ENCODE measurements at regions not wholly inside any gene's neighbourhood (a gene's known extent, or its start where the extent isn't known, plus 50 kb on each side); places are given as distances from the start of the nearest gene placed in this dataset.
"Not testable (repeated sequence)": the region's sequence is repeated elsewhere in the genome, so short reads cannot be mapped to it uniquely, and the experiment has no call there.

DNA sequence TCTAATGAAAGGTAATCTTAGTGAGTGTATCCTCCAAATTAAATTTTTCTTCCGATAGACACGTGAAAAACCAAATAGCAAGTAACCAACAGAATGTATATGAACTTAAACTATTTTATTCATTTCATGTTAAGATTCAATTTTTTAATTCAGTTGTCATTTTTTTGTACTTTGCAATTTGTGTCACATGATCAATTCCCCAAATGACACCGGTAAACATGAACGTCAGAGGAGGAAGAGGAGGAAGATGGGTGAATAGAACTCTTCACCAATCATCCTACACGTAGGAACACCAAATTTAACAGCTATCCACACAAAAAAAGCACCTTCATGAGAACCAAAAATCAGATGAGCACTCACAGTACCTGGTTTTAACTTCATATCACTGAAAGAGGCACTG is 401.4 kb upstream of the MIR17HG start:
- DNase-seq, result not testable (repeated sequence)

DNA sequence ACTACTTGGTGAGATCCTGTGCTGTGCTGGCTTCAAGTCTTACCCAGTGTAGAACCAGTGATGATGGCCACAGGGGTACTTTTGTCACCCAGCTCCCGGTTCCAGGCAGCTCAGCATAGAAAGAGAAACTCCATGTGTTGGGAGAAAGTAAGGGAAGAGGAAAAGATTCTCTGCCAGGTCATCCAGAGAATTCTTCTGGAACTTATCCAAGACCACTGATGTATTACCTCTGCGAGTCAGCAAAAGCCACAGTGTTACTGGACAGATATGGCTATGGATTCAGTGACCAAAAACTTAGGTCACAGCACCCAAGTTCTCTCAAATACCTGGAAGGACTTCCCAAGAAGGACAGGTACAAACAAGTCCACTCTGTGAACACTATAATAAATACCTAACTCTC is 399.5 kb upstream of the MIR17HG start:
- DNase-seq, result no peak

DNA sequence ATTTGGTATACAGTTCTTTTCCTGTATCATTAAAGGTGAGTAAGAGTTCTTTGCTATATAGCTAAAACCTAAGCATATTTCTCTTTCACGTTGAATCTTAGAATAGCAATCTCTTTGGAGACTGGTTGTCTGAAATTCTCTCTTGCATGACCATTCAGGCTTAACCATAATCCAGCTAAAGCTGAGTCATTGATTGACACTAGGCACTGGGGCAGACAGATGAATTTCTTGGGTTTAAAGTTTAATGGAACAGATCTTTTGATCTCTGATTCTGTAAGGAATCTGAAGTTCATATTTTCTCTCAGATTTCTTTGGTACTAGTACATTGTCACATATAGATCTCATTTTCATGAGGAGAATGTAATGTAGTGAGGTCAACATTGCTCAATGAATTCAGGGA is 397.3 kb upstream of the MIR17HG start:
- no peak for DNase-seq

DNA sequence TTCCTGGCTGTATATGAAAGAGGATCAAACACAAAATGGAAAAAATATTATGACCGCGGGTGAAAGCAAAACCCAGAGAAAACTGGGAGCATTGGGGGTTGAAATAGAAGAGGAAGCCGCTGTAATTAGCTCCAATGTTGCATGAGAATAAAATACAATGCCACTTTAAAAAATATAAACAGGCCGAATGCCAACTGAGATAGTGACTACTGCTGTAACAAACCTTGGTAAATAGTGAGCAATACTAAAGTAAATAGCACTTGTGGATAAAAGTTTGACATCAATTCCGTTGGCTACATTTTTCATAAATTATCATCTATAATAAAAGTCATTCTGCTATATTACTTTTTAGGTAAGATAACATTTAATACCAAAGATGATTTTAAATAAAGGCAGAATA is 395.8 kb upstream of the MIR17HG start:
- DNase-seq, result no peak

DNA sequence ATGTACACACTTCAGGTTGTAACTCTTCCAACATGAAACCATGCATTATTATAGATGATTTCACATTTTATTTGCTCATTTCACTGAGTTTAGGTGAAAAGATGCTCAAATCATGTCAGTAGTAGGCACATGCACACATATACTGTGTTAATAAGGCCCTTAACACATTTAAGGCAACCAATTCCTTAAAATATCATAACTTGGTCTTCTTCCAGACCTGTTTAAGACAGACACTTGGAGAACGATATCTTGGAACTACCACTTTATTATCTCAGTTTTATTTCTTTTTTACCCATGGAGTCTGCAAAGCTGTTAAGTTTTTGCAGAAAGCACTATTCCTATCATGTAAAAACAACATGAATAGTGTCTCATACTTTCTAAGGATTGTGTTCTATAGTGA is 395.2 kb upstream of the MIR17HG start:
- no peak for DNase-seq

DNA sequence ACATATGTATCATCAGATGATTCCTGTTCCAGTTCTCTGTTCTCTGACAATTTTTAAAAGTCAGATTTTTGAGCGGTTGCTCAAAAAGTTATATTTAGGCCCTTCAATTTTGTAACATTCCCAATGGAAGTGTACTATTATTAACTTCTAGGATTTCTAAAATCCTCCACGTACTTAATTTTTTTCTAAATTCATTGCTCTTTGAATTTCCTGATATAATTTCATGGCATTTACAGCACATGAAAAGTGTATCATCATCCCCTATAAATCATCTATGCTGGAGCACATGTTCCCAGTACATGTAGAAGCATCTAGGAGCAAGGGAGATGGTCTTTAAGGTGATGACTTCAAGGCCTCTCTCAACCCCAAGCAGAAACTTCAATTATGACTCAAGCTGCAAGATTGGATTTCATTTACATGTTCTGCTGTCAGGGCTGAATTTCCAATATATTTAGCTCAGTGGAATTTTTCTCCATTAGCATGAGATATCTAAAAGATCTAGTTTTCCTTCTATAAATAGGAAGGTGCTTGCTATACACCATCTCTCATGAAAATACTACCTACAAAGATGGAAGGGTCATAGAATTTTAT is 392.8 kb upstream of the MIR17HG start:
- no peak for DNase-seq

DNA sequence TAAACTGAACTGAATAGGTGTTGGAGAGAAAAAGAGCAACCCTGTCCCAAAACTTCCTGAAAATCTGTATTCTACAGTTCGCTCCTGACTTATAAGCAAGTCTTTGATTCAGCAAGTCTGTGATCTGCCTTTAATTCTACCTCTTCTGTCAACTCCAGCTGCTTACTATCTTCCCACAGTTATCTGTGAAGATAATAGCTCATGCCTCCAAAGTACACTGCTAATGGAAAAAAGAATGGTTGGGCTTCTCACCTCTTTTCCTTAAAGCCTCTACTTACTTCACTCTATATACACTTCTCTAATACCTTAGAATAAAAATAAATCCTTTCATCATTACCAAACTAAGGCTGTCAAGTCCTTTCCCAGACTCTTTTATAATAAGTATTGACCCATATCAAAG is 391.5 kb upstream of the MIR17HG start:
- DNase-seq, result no peak

DNA sequence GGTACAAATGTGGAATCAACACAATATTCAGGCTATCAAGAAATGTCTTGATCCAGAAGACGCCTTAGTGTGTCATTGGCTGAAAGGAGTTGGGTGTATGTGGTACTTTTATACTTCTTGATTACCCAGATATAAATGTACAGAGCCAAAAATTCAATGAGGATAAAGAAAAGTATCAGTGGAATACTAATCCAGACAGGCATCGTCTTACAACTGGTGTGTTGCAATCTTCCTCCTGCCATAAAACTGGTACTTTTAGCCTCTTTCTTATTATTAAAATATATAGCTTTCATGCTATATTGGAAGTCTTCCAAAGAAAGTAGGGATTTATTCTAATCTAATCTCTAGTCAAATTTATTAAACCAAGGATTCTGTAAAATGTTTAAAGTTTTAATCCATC is 388.6 kb upstream of the MIR17HG start:
- no peak for DNase-seq

DNA sequence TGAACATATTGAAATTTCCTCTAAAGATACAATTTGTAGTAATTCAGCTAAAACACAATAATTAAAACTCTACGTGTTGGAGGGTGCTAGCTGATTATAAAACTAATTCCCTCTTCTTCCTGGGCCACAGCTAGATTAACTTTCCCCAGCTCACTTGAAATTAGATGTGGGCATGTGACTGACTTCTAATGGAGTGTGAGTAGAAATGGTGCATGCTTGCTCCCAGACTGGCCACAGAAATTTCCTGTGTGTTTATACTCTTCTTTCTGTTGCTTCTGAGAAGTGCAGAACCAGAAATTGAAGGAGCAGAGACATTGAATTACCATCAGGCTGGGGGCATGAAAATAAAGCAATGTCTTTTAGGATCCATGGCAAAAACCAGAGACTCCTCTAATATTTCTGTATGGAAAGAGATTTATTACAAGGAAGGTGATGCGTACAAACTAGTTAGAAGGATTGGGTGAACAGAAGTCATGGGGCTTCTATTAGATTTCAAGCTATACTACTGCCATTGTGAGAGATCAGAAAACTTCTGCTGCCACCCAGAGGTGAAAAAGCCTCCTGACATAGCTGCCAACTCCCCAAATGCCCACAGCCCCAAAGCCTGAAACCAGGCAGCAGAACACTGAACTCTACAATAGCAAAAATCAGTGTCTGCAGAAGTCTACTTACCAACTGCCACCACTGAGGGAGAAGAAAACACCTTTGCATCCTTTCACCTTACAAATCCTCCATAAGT is 379.2 kb upstream of the MIR17HG start:
- no peak for DNase-seq

DNA sequence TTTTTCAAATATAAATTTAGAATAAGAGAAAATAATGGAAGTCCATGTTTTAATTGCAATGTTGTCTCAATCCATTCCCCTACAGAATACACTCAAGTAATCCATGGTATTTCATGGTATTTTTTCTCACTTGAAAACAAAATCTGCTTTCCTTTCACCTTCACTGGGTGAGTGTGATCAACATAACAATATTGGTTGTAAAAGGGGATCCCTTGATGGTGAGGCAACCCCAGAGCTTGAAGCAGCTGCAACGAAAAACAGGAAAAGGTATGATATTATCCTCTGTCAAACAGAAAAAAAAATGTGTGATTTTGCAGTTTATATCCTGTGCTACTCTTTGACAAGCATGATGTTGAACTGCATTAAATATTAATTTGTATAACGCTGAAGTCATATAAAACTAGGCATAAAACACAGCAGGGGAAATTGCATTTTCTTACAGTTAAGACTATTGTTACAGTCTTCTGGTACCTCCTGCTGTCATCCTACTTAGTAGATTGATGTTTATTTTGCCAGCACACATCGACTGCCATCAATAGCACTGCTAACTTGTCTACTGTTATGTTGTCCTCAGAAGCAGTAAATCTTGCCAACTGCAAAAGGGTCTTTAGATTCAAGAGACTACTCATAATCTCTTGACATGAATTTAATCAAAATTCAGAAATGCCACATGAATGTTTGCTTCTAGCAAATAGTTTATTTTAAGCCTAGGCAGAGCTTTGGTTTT is 373.1 kb upstream of the MIR17HG start:
- DNase-seq, result no peak

DNA sequence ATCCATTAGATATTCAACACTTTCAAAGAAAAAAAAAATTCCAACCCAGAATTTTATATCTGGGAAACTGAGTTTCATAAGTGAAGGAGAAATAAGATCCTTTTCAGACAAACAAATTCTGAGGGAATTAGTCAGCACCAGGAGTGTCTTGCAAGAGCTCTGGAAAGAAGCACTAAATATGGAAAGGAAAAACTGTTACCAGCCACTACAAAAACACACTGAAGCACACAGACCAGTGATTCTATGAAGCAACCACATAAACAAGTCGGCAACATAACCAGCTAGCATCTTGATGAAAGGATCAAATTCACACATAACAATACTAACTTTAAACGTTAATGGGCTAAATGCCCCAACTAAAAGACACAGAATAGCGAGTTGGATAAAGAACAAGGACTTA is 368.4 kb upstream of the MIR17HG start:
- DNase-seq, result no peak

DNA sequence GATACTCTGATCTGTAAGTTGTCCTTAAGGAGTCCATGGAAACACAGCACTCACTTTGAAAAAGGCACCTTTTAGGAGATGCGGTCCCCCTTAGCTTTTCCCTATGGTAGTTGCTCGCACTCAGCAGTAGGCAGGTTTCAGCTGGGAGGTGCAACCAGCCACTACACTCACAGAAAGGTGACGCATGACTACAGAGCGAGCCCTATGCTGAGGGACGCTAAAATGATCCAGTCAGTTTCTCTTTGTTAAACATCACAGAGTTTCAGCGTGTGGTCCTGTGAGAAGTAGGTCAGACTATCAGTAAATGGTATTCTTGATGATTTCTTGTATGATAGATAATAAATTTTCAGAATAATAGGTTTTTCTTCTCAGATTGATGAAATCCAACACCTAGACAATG is 362.7 kb upstream of the MIR17HG start:
- no peak for DNase-seq

DNA sequence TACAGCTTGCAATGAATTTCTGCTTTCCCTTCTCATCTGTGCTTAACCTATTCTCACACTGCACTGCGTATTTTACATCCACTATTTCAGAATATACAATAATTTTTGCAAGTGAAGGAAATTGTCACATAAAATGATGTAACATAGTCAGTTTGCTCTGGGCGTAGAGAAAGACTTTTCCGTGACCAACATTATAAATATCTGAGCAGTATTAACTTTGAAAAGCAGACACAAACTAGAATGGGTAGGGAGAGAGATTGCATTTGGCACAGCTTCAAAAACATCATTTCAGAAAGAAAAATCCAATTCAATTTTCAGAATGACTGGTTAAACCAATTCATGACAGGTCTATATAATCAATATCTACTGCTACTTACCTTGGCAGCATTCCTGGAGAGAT is 352.5 kb upstream of the MIR17HG start:
- DNase-seq, result no peak

DNA sequence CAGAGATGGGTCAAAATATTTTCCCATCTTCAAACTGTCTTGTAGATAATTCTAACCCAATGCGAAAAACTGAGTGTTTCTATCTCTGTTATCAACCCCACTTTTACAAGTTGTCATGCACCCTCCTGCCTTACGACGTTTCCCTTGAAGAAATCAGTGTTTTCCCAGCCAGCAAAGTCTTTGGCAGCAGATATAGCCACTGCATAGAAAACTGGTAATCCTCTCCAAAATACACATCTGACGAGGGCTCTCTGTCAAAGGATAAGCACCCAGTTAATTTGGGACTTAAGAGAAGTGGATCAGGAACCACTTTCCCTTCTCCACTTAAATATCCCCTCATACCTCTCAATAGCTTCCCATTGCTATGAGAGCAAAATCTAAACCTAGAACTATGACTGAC is 351.9 kb upstream of the MIR17HG start:
- DNase-seq, result no peak

DNA sequence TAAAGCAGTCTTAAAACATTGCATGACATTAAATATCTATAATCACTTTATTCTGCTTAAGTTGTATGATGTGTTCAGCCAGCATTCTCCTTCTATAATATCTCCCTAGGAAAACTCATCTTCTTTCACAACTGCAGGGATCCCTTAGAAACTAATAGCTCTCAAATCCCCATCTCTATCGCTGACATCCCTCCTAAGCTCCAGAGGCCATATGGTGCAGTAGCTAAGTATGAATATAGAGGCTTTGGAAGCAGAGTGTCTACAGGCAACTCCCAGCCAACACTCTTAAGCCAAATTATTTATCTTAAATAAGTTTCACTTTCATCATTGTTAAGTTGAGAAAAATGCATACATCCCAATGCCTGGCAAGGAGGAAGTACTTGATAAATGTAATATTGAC is 349.5 kb upstream of the MIR17HG start:
- DNase-seq, result no peak

DNA sequence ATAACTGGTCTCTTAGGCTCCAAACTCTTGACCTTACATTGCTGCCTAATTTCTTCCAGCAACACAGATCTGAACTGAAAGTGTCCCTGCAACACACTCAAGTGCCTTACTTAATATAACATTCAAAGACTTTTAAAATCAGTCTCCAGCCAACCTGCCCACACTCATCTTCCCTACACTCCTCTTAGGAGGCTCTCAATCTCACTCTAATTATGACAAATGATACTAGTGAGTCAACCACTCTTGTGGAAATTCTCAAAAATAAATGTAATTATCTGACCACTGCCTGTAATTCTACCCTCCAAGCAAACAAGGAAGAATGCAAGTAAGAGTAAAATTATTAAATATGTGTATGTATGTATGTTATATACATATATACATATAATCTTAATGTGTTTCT is 348.1 kb upstream of the MIR17HG start:
- no peak for DNase-seq

DNA sequence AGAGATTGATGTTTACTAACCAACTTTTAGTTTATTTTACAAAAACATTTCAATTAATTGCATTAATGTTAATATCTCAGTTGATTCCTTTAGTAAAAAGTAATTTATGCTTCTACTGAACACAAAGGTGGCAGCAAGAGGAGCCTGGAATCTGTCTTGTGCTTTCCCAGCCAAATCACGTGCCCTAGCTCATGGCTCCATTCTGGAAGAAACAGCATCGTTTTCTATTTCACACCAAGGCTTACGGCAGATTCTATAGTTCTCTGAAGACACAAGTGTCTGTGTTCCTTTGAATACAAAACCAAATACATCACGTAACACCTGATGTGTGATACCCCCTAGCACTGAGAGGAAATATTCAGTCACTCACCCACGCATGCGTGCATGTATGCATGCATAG is 346.1 kb upstream of the MIR17HG start:
- no peak for DNase-seq

DNA sequence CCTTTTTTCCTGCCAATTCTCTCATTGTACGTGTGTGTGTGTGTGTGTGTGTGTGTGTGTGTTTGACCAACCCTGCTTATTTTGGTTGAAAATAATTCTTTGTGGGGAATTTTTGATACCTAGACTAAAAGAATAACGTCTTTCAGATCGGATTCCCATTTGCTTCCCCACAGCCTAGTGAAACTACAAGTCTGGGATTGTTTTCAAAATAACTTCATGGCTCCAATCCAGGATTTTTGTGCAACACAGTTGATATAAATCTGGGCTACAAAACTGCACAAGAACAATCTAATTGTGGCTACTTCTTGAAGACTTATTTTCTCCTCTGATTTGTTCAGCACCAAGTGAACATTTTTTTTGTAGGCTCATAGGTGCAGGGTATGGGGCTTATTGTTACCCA is 332.8 kb upstream of the MIR17HG start:
- DNase-seq, result no peak

DNA sequence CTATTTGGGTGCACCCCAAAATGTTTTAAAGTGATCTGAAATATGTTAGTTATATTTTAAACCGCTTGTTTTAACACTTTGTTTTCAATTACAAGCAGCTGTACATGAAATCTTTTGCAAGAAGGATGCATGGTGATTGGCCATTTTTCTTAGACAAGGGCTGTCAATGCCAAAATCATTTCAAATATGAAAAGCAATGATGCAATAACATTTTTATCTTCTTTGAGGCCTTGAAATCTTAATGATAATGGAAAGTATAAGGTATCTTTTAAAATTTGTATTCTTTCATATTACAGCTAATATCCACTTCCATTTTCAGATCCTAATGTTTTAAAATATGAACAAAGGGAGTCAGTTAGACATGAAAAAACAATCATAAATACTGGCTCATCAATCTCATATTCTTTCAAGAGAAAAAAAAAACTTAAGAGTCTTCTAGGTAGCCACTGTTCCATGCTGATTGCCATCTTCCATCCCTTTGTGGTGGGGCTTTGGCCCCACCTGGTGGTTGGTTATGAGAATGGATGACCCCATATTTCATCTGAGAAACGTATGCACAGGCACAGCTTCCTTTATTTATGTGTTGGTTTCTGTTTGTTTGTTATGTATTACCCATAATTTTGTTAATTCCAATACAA is 330.3 kb upstream of the MIR17HG start:
- DNase-seq, result no peak

DNA sequence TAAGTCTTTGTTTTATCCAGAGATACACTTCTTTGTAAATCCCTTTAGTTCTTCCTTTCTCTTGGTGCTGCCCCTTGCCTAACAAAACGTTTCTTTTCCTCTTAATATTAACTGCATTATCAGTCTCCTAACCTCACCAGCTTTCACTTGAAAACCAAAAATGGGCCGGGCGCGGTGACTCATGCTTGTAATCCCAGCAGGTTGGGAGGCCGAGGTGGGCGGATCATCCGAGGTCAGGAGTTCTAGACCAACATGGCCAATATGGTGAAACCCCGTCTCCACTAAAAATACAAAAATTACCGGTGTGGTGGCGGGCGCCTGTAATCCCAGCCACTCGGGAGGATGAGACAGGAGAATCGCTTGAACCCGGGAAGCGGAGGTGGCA is 329.8 kb upstream of the MIR17HG start:
- no peak for DNase-seq

DNA sequence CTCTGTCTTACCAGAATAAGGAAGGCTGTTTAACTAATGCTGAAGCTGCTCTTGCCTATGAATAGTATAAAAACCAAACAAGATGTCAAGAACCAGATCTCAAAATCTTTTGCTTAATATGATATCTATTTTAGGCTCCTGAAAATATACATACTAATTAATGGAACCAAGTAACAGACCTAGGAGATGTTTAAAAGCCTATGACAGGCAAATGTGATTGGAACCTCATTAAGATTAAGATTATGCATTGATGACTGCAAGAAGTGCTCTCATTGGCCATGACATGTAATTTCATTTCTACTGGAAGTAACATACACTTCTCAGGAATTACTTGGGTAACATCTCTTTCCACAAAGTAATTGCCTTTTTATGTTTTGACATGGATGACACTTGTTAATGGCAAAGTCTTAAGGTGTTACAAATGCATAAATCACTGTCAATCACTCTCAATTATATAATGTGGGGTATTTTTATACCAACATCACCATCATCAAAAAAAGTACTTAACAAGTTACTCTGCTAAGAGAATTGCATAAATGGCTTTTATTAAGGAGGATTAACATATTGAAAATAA is 326.9 kb upstream of the MIR17HG start:
- DNase-seq, result no peak

DNA sequence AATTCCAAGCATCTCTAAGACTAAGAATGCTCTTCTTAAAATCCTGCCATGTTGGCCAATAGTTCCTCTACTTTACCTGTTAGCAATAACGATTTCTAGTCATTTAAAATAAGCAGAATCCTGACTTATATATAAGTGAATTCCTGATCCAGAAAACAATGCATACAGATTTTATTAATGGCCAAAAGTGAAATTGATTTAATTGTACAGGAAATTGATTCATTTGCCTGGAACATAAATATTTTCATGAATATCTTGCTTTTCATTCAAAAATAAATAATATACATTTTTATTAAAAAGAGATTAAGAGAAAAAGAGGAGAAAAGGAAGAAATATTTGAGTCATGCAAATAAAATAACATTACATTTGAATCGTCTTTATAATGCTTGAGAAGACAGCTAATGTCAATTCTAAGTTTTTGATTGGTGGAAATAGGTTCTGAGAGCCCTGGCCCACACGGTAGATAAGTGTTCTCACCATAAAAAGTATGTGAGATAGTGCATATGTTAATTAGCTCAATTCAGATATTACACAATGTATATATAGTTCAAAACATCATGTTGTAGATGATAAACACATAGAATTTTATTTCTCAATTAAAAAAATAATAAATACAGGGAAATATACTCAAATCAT is 323.2 kb upstream of the MIR17HG start:
- no peak for DNase-seq

DNA sequence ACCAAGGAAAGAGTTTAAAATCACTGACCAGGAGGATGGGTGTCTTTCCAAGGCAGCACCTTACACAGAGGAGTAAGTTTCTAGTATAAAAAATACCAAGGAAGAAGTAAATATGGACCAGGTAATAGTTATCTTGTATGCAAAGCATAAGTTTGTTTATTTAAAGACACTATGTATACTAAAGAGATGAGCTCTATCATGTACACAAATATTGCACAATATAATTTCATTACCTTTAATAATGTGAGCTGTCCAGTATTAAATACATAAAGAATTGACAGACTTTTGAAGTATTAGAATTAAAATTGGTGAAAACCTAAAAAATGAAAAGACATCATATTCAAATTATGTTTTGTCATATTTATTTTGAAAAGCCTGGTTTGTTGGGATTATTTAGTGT is 322.0 kb upstream of the MIR17HG start:
- DNase-seq, result no peak
